CD4-positive, alpha-beta T cell treated with Interleukin-6 at 100 ng/mL for 8 hours (primary cell): ENCODE measurements at regions not wholly inside any gene's neighbourhood (a gene's known extent, or its start where the extent isn't known, plus 50 kb on each side); places are given as distances from the start of the nearest gene placed in this dataset.

ENCODE experiments used
- DNase-seq: peaks from one replicate; pipeline ENCODE4 v3.0.0-alpha.2; 2020; ENCODE audit warnings: mixed read lengths, low spot score

GRCh38 chr5:10876006-10876744, 115.1 kb upstream of the DAP start:
- DNase-seq, result no peak

DNA sequence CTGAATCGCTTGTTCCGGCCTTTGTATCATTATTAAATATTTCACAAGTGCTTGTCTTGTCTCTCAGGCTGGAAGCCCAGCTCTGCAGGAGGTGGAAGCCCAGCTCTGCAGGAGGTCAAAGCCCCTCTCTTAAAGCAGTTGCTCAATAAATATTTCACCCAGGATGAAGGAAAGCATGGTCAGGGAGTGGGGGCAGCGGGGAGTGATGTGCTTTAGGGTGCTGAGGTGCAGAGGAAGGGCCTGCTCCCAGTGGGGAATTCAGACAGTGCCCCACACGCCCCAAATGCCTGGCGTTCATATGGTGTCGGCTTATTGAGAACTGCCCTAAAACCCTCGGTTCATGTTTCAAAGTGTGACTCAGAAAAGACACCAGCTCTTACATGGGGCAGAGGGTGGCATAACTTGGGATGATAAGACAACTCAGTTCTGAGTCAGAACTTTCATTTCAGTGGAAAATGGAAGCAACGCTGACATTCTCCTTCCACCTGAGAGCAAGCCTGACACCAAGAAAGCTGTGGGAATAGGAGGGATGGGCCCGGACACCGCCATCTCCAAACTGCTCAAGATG, 114.3 kb upstream of the DAP start:
- no peak for DNase-seq

DNA sequence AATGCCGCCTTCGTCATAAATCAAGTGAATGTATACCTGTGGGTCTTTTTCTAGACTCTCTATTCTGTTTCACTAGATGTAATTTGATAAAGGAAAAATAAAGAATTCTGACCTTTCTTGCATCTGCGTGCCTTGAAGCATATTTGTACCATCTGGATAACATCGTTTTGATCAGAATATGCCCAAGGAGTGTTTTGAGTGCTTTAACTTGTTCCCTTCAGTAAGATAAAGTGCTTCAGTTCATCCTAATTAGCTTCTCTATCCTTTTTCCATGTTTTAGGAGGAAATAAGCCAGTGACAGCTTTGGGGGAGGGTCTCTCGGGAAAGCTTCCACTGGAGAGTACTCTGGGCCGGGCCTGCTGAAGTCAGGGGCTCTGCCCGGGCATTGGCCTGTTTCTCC, 113.5 kb upstream of the DAP start:
- DNase-seq, result no peak

- DNase-seq, result no peak
These were observed 109.8 kb upstream of the DAP start for GRCh38 chr5:10870791-10871190.

DNA sequence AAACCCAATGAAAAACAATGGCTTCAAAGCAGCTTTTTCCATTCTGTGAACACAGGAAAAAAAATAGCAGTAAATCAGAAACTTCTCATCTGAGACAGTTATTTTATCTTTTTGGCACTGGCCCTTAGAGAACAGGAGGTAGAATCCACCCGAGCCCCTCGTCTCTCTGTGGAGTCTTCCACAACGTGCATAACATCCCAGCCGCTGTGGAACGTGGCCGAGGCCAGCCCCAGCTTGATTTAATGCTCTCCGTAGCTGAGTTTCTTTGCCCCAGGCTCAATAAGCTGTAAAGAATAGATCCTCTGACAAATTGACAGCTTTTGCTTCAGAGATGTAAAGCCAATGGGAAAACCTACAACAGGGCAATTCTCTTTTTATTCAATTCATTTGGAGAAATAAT, 107.9 kb upstream of the DAP start:
- DNase-seq, result no peak

- DNase-seq, result no peak
These were observed 106.6 kb upstream of the DAP start for GRCh38 chr5:10867389-10868303.

- no peak for DNase-seq
These were observed 105.9 kb upstream of the DAP start for GRCh38 chr5:10866913-10867312.

- DNase-seq, result peak; percentile 15
These were observed 102.8 kb upstream of the DAP start for GRCh38 chr5:10863763-10864383.

- no peak for DNase-seq
These were observed 101.1 kb upstream of the DAP start for GRCh38 chr5:10862085-10862484.

- DNase-seq, result no peak
These were observed 100.4 kb upstream of the DAP start for GRCh38 chr5:10861423-10861790.

DNA sequence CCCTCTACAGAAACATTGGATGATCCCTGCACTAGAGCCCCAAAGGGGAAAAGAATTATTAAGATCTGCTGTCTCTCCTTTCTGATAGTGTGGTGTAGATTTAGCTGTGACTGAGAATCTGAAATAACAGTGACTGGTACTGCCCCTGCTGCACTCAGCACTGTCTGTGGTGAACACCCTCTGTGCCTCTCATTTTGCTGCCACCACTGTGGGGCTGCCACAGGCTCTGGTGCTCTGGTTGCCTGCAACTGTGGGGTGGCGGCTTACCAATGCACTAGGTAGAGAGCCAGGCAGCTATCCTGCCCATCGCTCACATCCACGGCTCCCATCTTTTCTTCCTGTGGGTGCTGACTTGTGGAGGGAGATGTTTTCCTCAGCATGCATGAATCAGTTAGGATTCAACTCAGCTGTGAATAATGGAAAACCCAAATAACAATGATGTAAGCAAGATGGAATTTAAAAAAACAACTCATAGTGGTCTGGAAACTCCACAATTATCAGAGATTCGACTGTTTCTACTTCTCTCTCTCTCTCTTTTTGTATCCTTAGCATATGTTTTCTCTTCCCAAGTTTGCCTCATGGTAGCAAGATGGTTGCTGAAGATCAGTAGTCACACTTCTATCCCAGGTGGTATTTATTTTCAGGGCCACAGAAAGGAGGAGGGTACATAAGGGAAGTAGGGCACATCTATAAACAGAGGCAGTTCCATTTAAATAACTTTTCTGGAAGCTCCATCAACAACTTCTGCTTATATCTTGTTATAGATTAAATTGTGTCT, 99.8 kb upstream of the DAP start:
- no peak for DNase-seq

GRCh38 chr5:10860196-10860543, 99.1 kb upstream of the DAP start:
- DNase-seq, result no peak

DNA sequence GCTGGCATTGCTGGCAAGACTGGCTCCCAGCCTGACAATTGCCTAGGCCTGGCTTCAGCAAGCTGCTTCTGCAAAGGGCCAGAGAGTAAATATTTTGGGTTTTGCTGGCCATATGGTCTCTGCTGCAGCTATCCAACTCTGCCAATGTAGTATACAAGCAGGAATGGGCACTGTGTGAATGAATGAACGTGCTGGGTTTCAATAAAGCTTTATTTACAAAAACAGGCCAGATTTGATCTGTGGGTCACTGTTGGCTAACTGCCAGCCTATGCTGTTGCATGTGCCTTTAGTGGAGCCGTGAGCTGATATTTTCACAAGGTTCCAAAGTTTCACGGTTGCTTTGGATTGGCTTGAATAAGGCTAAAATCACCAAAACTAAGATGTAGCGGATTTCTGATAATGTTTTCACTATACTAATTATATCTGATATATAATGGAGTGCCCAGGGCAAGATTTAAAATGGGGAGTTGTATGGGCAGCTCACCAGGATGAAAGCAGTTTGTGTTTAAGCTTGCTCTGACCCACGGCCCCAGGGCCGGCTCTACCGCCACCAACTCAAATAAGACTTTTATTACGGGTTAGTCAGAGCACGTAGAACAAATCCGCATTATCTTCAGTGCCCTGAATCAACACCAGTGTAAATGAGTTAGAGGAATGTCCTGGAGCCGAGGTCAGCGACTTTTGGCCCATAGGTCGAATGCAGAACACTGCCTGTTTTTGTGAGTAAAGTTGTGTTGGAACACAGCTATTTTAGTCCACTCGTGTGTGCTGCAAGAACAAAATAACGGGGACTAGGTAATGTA, 98.6 kb upstream of the DAP start:
- DNase-seq, result no peak

DNA sequence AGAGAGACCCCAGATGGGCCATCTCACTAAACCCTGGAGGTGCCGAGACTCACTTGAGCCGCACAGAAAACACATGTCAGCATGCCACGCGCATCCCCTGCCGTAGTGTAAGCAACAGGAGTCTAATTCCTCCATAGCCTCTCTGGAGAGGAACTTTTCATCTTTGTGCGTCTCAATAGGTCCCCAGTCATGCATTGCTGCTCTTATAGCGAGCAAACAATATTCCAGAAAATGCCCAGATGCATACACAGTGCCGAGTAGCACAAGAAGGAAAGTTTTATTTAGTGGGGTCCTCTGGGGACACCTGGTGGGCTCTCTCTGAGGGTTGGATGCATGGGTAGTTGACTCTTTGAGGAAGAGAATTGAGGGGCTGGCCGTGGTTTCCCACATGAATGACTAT, 97.9 kb upstream of the DAP start:
- no peak for DNase-seq

- no peak for DNase-seq
These were observed 97.3 kb upstream of the DAP start for GRCh38 chr5:10858307-10858706.

DNA sequence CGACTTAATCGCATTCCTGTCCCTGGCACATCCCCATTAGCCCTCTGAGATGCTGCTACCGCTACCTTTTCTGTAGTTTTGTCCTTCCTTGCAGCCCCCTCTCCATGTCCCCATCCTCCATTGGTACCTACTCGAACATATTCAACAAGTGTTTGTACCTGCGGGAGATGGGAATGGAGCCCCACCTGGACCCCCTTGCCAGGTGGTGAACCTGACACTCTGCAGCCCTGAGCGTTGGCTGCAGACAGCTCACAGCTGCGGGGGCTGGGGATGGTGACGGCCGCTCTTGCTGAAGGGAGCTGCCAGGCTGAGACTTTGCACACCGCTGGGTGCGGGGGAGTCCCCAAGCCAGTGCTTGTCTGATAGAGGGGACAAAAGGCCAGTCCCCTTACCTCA, 96.3 kb upstream of the DAP start:
- DNase-seq, result no peak

GRCh38 chr5:10856683-10857337, 95.8 kb upstream of the DAP start:
- no peak for DNase-seq

DNA sequence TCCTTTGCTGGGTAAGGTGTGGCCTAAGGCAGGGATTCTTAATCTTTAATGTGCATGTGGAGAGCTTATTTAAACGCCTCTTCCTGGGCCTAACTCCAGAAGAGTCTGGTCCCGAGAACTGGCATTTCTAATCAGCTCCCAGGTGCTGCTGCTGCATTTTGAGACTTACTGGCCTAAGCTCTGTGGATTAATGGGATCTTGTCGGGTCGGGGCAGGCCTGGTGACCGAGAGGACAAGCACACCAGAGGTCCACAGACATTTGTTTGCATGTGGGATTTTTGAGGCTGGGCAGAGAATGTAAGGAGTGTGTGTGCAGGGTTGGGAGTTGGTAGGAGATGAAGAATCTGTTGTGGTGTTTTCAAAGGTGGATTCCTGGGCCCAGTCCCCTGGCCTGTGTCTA, 95.0 kb upstream of the DAP start:
- DNase-seq, result no peak

GRCh38 chr5:10854506-10855277, 93.7 kb upstream of the DAP start:
- no peak for DNase-seq

GRCh38 chr5:10853154-10853553, 92.1 kb upstream of the DAP start:
- DNase-seq, result no peak
